OCI-LY7 (cell line): ENCODE measurements at regions not wholly inside any gene's neighbourhood (a gene's known extent, or its start where the extent isn't known, plus 50 kb on each side); places are given as distances from the start of the nearest gene placed in this dataset.

Experiments used
- BruUV-seq: library from RNA; stranded (reverse); fragments of 400-500 nt; replicated peaks from 2 replicates; lab custom pipeline; 2021; lab: Mats Ljungman, UMichigan
- CTCF ChIA-PET: fragments of 300-600 bp; sonication (Branson Sonifier 250); formaldehyde crosslinking; loops from one replicate; lab custom pipeline; 2022; ENCODE audit warnings: antibody characterized with exemption; ENCODE audit not compliant: unreplicated experiment; lab: Charles Lee
- POLR2A ChIA-PET: fragments of 300-600 bp; sonication (Branson Sonifier 250); formaldehyde crosslinking; loops from one replicate; lab custom pipeline; 2022; ENCODE audit warnings: antibody characterized with exemption; lab: Charles Lee
- DNase-seq: peaks from one replicate; pipeline ENCODE4 v3.0.0-alpha.2; 2015; ENCODE audit warnings: low spot score
- H2AFZ ChIP-seq: fragments of 200-600 bp; sonication (generic), shearing (Covaris generic); 2 replicates; pipeline ENCODE4 v1.6.1; 2014; ENCODE audit warnings: mild to moderate bottlenecking, antibody characterized with exemption, low read length, moderate library complexity
- H3K27ac ChIP-seq: fragments of 200-600 bp; sonication (generic); 2 replicates; pipeline ENCODE4 v1.5.1; 2014; ENCODE audit warnings: mixed run types, low read depth, mild to moderate bottlenecking, moderate library complexity, low read length, inconsistent platforms; ENCODE audit not compliant: poor library complexity, severe bottlenecking
- H3K36me3 ChIP-seq: fragments of 200-600 bp; sonication (generic); 2 replicates; pipeline ENCODE4 v1.6.1; 2014; ENCODE audit warnings: mild to moderate bottlenecking, antibody characterized with exemption, low read length, moderate library complexity, mixed read lengths; ENCODE audit not compliant: insufficient read depth
- H3K4me1 ChIP-seq: fragments of 200-600 bp; sonication (generic); 2 replicates; pipeline ENCODE4 v1.5.1; 2014; ENCODE audit warnings: mild to moderate bottlenecking, low read length; ENCODE audit not compliant: insufficient read depth, poor library complexity, severe bottlenecking
- H3K4me2 ChIP-seq: fragments of 200-600 bp; sonication (generic); 2 replicates; pipeline ENCODE4 v1.6.1; 2014; ENCODE audit warnings: mild to moderate bottlenecking, low read length
- H3K4me3 ChIP-seq: fragments of 200-600 bp; sonication (generic); 2 replicates; pipeline ENCODE4 v1.5.1; 2014; ENCODE audit warnings: mild to moderate bottlenecking, low read depth, low read length; ENCODE audit not compliant: poor library complexity, severe bottlenecking
- H3K79me2 ChIP-seq: fragments of 200-600 bp; sonication (generic); 2 replicates; pipeline ENCODE4 v1.6.1; 2016; ENCODE audit warnings: low read depth, mild to moderate bottlenecking, low read length, moderate library complexity, mixed read lengths; ENCODE audit not compliant: insufficient read depth
- H3K9me2 ChIP-seq: fragments of 200-600 bp; sonication (generic); 2 replicates; pipeline ENCODE4 v1.6.1; 2016; ENCODE audit warnings: mild to moderate bottlenecking, low read length, mixed read lengths; ENCODE audit not compliant: insufficient read depth
- H3K9me3 ChIP-seq: fragments of 200-600 bp; sonication (generic); 2 replicates; pipeline ENCODE4 v1.6.1; 2014; ENCODE audit warnings: mild to moderate bottlenecking, mixed run types, low read length, mixed read lengths
- H4K20me1 ChIP-seq: fragments of 200-600 bp; sonication (generic); 2 replicates; pipeline ENCODE4 v1.6.1; 2014; ENCODE audit warnings: mild to moderate bottlenecking, antibody characterized with exemption, low read length, moderate library complexity, mixed read lengths; ENCODE audit not compliant: insufficient read depth
- CTCF ChIP-seq: fragments of 200-600 bp; sonication (generic); conservative IDR thresholded peaks from 2 replicates; pipeline ENCODE4 v1.5.1; 2014; ENCODE audit warnings: mild to moderate bottlenecking, antibody characterized with exemption, low read length, moderate library complexity, mixed read lengths
- EZH2phosphoT487 ChIP-seq: fragments of 200-600 bp; sonication (generic); IDR thresholded peaks from 2 replicates; pipeline ENCODE4 v1.6.1; 2018; ENCODE audit warnings: low read depth, borderline replicate concordance, mild to moderate bottlenecking, mixed run types, antibody characterized with exemption, low read length, moderate library complexity, mixed read lengths
- intact Hi-C: fragments of 100-400 bp; cut with micrococcal nuclease; formaldehyde crosslinking; loops from one replicate; pipeline ENCODE4 v1.10.0; 2022; ENCODE audit not compliant: unreplicated experiment

DNA sequence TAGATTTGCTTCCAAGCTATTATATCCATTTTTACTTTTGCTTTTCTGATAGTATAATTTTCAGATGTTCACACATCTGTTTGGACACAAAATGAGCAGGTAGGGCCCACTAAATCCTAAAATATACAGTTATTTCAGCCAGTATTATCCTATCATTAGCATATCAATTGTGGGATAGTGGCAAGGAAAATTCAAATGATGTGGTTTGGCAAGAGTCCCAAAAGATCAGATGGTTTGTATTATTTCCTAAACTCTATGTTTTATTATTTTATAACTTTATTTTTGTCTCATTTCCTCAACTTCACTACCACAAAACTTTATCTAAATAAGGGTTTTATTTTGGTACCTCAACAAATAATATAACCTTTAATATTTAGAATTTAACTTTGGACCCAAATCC is 1659.6 kb downstream of the NCAM2 start:
- no TSS peak for BruUV-seq

DNA sequence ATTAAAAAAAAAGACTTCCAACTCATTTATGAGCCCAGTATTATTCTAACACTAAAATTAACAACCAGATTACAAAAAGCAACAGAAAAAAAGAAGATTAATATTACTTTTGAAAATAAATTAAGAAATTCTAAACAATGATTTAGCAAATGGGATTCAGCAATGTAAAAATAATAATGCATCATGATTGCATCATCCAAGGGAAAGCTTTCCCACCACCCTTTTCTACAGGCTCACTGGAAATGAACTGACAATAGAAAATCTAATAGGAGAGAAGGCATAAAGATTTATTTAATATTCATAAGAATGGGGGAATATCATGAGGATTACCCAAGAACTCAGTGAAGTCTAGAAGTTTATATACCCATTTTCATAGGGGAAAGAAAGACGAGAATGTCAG is 1671.9 kb downstream of the NCAM2 start:
- intact Hi-C loops: no loop called here
- H4K20me1 ChIP-seq: no peaks in the 10 kb centered on the region
- 0 out of 2 replicates have a peak, but pooled peaks cover 6% of the 10 kb centered on the region for H3K9me3 ChIP-seq
- no peak overlapping the region for H2AFZ ChIP-seq
- no TSS peak for BruUV-seq
- no peak overlapping the region for H3K27ac ChIP-seq
- no peak overlapping the region for H3K4me3 ChIP-seq
- no peak for TF ChIP-seq CTCF
- no peak for TF ChIP-seq EZH2phosphoT487
- ChIA-PET POLR2A (no interaction called here), CTCF (no interaction called here)
- no peaks in the 10 kb centered on the region for H3K36me3 ChIP-seq
- no peaks in the 10 kb centered on the region for H3K9me2 ChIP-seq
- H3K4me1 ChIP-seq: no peaks in the 10 kb centered on the region
- H3K4me2 ChIP-seq: no peak overlapping the region
- no peak for DNase-seq
- no peaks in the 10 kb centered on the region for H3K79me2 ChIP-seq

More for the DNA sequence above, 1659.6 kb downstream of the NCAM2 start:
- Histone ChIP-seq H4K20me1 (no peaks in the 10 kb centered on the region), H3K4me1 (no peaks in the 10 kb centered on the region), H3K9me2 (no peaks in the 10 kb centered on the region), H3K27ac (no peak overlapping the region), H3K4me3 (no peak overlapping the region), H3K9me3 (0 out of 2 replicates have a peak, but pooled peaks cover 4% of the 10 kb centered on the region), H3K36me3 (no peaks in the 10 kb centered on the region), H3K4me2 (no peak overlapping the region), H2AFZ (no peak overlapping the region), H3K79me2 (no peaks in the 10 kb centered on the region)
- ChIA-PET POLR2A (interaction anchor here (0.7 kb wide), 2 partner anchors 37 to 67 kb away, joined by 3 read pairs; no protein-coding TSS in a partner anchor), CTCF (no interaction called here)
- TF ChIP-seq CTCF (no peak), EZH2phosphoT487 (no peak)
- DNase-seq: no peak
- intact Hi-C loops: no loop called here

DNA sequence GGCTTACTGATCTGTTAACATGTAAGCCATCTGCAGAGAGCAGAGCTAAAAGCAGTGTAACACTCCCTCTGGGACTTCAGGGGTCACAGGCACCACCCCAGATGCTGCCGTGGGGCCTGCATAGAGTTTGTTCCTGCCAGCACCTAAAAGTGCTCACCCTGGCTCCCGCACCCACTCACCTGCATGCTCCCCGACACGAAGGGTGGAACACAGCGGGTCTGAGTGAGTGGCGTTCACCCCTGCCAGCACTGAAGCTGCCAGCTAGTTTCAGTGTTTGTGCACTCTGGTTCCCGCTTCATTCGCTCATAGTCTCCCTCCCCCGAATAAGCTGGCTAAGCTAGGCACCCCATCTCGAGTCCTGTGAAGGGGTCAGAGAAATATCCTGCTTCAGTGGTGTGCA is 1681.0 kb downstream of the NCAM2 start:
- no peaks in the 10 kb centered on the region for H3K9me2 ChIP-seq
- H3K36me3 ChIP-seq: no peaks in the 10 kb centered on the region
- TF ChIP-seq EZH2phosphoT487 (no peak), CTCF (no peak)
- peak overlapping the region; percentile 42; the same call in 1 of the 2 replicates for H3K4me2 ChIP-seq
- BruUV-seq: no TSS peak
- H3K4me1 ChIP-seq: no peaks in the 10 kb centered on the region
- H3K4me3 ChIP-seq: no peak overlapping the region
- H4K20me1 ChIP-seq: no peaks in the 10 kb centered on the region
- H2AFZ ChIP-seq: no peak overlapping the region
- no peak overlapping the region for H3K27ac ChIP-seq
- 0 out of 2 replicates have a peak, but pooled peaks cover 5% of the 10 kb centered on the region for H3K9me3 ChIP-seq
- H3K79me2 ChIP-seq: no peaks in the 10 kb centered on the region
- ChIA-PET POLR2A (no interaction called here), CTCF (no interaction called here)
- intact Hi-C loops: no loop called here
- DNase-seq: no peak
